Peyer's patch (tissue), 4 donors: ENCODE measurements at regions not wholly inside any gene's neighbourhood (a gene's known extent, or its start where the extent isn't known, plus 50 kb on each side); places are given as distances from the start of the nearest gene placed in this dataset.
A peak's percentile ranks its signal among the peaks of the same experiment; 100 is the strongest.
"Not testable (repeated sequence)": the region's sequence is repeated elsewhere in the genome, so short reads cannot be mapped to it uniquely, and the experiment has no call there.

Experiments
- DNase-seq, 3 donors: peaks; one replicate each; pipeline ENCODE4 v3.0.0-alpha.2; 2017 to 2019
- H3K27ac ChIP-seq, 4 donors: fragments of 200-600 bp; sonication (generic); one replicate each; pipeline ENCODE4 v1.5.1; 2016 to 2019
- H3K27me3 ChIP-seq, 2 donors: fragments of 200-600 bp; sonication (generic); one replicate each; pipeline ENCODE4 v1.5.1; 2019
- H3K36me3 ChIP-seq, 3 donors: fragments of 200-600 bp; sonication (generic); one replicate each; pipeline ENCODE4 v1.5.1; 2016 to 2019
- H3K4me1 ChIP-seq, 4 donors: fragments of 200-600 bp; sonication (generic); one replicate each; pipeline ENCODE4 v1.5.1; 2016 to 2019
- H3K4me3 ChIP-seq, 4 donors: fragments of 200-600 bp; sonication (generic); 1 replicate in 3 of 4; 2 replicates in 1 of 4; pipeline ENCODE4 v1.5.1; 2016 to 2019; ENCODE audit warnings: mild to moderate bottlenecking in 1 of 4
- H3K9me3 ChIP-seq, 4 donors: fragments of 200-600 bp; sonication (generic); one replicate each; pipeline ENCODE4 v1.5.1; 2016 to 2019; ENCODE audit warnings: mild to moderate bottlenecking in 1 of 4
- POLR2A ChIP-seq, 2 donors: fragments of 450-650 bp; IDR thresholded peaks; one replicate each; pipeline ENCODE4 v1.5.1; 2017; ENCODE audit warnings: antibody characterized with exemption in 2 of 2, mild to moderate bottlenecking in 2 of 2, moderate library complexity in 2 of 2
- small RNA-seq, 2 donors: library from RNA; depleted of rRNA; stranded (forward); fragments of <200 nt; gene quantifications; one replicate each; pipeline ENCODE3, GENCODE V24; 2016
- TF ChIP-seq, protein P1 (sequence below), 6 experiments: fragments of 450-650 bp in 4 of 6; fragments of 200-600 bp in 2 of 6; sonication (generic) in 1 of 6; IDR thresholded peaks; one replicate each; pipeline ENCODE4 v1.5.1; 2017 to 2019; ENCODE audit warnings: antibody characterized with exemption in 6 of 6, mild to moderate bottlenecking in 3 of 6, moderate library complexity in 1 of 6

DNA sequence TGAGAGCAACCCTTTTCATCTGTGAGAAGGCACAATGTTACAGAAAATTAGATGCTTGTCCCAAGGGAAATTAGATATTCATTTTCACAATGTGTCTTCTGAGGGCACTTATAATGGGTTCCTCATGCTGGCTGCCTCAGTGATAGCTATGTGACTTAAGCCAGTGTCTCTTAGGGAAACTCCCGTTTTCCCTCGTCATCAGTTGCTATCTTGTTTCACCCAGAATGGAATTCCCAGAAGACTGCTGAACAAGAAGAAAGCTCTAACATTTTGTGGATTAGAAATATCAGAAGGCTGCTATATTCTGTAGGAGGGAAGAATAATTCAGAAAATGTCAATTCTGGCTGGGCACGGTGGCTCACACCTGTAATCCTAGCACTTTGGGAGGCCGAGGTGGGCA is 67.9 kb upstream of the WDR72 start:
- no peaks in the 10 kb centered on the region for H3K9me3 ChIP-seq

GRCh38 chr15:53811530-53811929 is 52.1 kb upstream of the WDR72 start:
- Histone ChIP-seq H3K27me3 (no peaks in the 10 kb centered on the region), H3K27ac (no peak overlapping the region), H3K36me3 (no peaks in the 10 kb centered on the region), H3K4me1 (no peaks in the 10 kb centered on the region), H3K4me3 (no peak overlapping the region), H3K9me3 (no peaks in the 10 kb centered on the region)
- TF ChIP-seq, protein P1, sequence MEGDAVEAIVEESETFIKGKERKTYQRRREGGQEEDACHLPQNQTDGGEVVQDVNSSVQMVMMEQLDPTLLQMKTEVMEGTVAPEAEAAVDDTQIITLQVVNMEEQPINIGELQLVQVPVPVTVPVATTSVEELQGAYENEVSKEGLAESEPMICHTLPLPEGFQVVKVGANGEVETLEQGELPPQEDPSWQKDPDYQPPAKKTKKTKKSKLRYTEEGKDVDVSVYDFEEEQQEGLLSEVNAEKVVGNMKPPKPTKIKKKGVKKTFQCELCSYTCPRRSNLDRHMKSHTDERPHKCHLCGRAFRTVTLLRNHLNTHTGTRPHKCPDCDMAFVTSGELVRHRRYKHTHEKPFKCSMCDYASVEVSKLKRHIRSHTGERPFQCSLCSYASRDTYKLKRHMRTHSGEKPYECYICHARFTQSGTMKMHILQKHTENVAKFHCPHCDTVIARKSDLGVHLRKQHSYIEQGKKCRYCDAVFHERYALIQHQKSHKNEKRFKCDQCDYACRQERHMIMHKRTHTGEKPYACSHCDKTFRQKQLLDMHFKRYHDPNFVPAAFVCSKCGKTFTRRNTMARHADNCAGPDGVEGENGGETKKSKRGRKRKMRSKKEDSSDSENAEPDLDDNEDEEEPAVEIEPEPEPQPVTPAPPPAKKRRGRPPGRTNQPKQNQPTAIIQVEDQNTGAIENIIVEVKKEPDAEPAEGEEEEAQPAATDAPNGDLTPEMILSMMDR (IDR thresholded peaks at IDR 0.05), result peak in 1 of 6 experiments; percentile 7
- no peak for TF ChIP-seq POLR2A (IDR thresholded peaks at IDR 0.05)
- DNase-seq, result no peak

More for the DNA sequence above, 67.9 kb upstream of the WDR72 start:
- Histone ChIP-seq H3K4me1 (no peaks in the 10 kb centered on the region), H3K27ac (no peak overlapping the region), H3K36me3 (no peaks in the 10 kb centered on the region), H3K27me3 (no peaks in the 10 kb centered on the region), H3K4me3 (no peak overlapping the region)
- DNase-seq, result no peak
- TF ChIP-seq POLR2A (IDR thresholded peaks at IDR 0.05), result no peak
- TF ChIP-seq, protein P1 (IDR thresholded peaks at IDR 0.05), result no peak

- not testable (repeated sequence) for H3K9me3 ChIP-seq, H3K4me1 ChIP-seq, DNase-seq, H3K4me3 ChIP-seq, H3K27ac ChIP-seq, H3K36me3 ChIP-seq, H3K27me3 ChIP-seq
Observed at GRCh38 chr15:53810306-53810705, 50.8 kb upstream of the WDR72 start.

Small RNA genes lying in the stretch of these regions (small RNA-seq; reads per million reads assigned to genes)
- gene AC084759.1, result 0 reads per million in 2 donors
